Nephron progenitor cell (in vitro differentiated cells): ENCODE measurements at regions not wholly inside any gene's neighbourhood (a gene's known extent, or its start where the extent isn't known, plus 50 kb on each side); places are given as distances from the start of the nearest gene placed in this dataset.

Source experiments
- DNase-seq: peaks from one replicate; pipeline ENCODE4 v3.0.0; 2021
- H3K27ac Mint-ChIP-seq: 2 replicates; pipeline ENCODE4 v1.8.0; 2021; ENCODE audit warnings: mild to moderate bottlenecking, moderate library complexity, mixed read lengths
- H3K27me3 Mint-ChIP-seq: 2 replicates; pipeline ENCODE4 v1.8.0; 2021; ENCODE audit warnings: mild to moderate bottlenecking, low read depth, mixed read lengths; ENCODE audit not compliant: poor library complexity
- H3K36me3 Mint-ChIP-seq: 2 replicates; pipeline ENCODE4 v1.8.0; 2021; ENCODE audit warnings: low read depth, mixed read lengths
- H3K4me1 Mint-ChIP-seq: 2 replicates; pipeline ENCODE4 v1.8.0; 2021; ENCODE audit warnings: mixed read lengths
- H3K4me3 Mint-ChIP-seq: 2 replicates; pipeline ENCODE4 v1.8.0; 2021; ENCODE audit warnings: mild to moderate bottlenecking, moderate library complexity, mixed read lengths
- H3K9me3 Mint-ChIP-seq: 2 replicates; pipeline ENCODE4 v1.8.0; 2021; ENCODE audit warnings: mild to moderate bottlenecking, moderate library complexity, mixed read lengths
- TF ChIP-seq, protein P1 (sequence below): fragments of 200-600 bp; sonication (generic); IDR thresholded peaks from 2 replicates; pipeline ENCODE4 v1.5.0; 2021; ENCODE audit warnings: antibody characterized with exemption

DNA sequence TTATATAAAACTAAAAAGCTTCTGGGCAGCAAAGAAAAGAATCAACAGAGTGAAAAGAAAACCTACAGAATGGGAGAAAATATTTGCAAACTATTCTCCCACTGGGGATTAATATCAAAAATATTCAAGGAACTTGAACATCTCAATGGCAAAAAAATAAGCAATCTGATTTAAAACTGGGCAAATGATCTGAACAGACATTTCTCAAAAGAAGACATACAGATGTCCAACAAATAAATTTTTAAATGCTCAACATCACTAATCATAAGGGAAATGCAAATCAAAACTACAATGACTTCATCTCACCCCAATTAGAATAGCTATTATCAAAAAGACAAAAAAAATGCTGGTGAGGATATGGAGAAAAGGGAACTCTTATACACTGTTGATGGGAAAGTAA, 57.2 kb upstream of the SSBP2 start:
- H3K4me3 Mint-ChIP-seq = no peak overlapping the region
- H3K9me3 Mint-ChIP-seq = peaks cover 32% of the 10 kb centered on the region
- H3K36me3 Mint-ChIP-seq = peaks cover 21% of the 10 kb centered on the region
- no peak overlapping the region for H3K27ac Mint-ChIP-seq
- H3K27me3 Mint-ChIP-seq = no peaks in the 10 kb centered on the region
- TF ChIP-seq, protein P1, sequence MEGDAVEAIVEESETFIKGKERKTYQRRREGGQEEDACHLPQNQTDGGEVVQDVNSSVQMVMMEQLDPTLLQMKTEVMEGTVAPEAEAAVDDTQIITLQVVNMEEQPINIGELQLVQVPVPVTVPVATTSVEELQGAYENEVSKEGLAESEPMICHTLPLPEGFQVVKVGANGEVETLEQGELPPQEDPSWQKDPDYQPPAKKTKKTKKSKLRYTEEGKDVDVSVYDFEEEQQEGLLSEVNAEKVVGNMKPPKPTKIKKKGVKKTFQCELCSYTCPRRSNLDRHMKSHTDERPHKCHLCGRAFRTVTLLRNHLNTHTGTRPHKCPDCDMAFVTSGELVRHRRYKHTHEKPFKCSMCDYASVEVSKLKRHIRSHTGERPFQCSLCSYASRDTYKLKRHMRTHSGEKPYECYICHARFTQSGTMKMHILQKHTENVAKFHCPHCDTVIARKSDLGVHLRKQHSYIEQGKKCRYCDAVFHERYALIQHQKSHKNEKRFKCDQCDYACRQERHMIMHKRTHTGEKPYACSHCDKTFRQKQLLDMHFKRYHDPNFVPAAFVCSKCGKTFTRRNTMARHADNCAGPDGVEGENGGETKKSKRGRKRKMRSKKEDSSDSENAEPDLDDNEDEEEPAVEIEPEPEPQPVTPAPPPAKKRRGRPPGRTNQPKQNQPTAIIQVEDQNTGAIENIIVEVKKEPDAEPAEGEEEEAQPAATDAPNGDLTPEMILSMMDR = no peak
- no peak for DNase-seq
- H3K4me1 Mint-ChIP-seq = no peaks in the 10 kb centered on the region

DNA sequence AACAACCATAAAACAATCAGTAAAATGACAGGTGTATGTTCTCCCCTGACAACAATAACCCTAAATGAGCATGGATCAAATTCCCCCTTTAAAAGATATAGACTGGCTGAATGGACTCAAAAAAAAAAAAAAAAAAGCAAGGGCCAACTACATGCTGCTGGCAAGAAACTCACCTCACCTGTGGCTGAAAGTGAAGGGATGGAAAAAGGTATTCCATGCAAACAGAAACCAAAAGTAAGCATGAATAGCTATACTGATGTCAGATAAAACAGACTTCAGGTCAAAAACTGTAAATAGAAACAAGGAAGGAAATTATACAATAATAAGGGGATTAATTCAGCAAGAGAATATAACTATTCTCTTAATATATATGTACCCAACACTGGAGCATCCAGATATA, 54.2 kb upstream of the SSBP2 start:
- Mint-ChIP-seq H3K36me3 (peaks cover 21% of the 10 kb centered on the region), H3K4me1 (peaks cover 5% of the 10 kb centered on the region), H3K27ac (no peak overlapping the region), H3K4me3 (no peak overlapping the region), H3K9me3 (peaks cover 32% of the 10 kb centered on the region), H3K27me3 (no peaks in the 10 kb centered on the region)
- TF ChIP-seq, protein P1 = no peak
- no peak for DNase-seq

DNA sequence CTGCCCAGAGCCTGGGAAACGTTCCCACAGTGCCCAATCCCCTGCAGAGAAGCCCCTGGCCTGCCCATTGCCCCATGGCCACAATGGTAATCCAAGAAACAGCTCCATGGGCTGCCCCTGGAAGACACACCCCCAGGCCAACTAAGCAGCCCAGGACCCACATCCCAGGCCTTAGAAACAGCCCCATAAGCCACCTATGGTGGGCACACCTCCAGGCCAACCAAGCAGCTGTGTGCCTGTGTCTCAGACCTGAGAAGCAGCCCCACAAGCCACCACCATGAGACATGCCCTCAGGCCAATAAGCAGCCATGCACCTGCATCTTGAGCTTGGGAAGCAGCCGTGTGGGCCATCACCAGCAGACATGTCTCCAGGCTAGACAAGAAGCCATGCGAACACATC, 52.9 kb upstream of the SSBP2 start:
- no peak overlapping the region for H3K27ac Mint-ChIP-seq
- no peak for DNase-seq
- H3K27me3 Mint-ChIP-seq = peaks cover 4% of the 10 kb centered on the region
- H3K36me3 Mint-ChIP-seq = peaks cover 21% of the 10 kb centered on the region
- TF ChIP-seq, protein P1 = no peak
- H3K4me1 Mint-ChIP-seq = peaks cover 5% of the 10 kb centered on the region
- H3K4me3 Mint-ChIP-seq = no peak overlapping the region
- peaks cover 31% of the 10 kb centered on the region for H3K9me3 Mint-ChIP-seq

DNA sequence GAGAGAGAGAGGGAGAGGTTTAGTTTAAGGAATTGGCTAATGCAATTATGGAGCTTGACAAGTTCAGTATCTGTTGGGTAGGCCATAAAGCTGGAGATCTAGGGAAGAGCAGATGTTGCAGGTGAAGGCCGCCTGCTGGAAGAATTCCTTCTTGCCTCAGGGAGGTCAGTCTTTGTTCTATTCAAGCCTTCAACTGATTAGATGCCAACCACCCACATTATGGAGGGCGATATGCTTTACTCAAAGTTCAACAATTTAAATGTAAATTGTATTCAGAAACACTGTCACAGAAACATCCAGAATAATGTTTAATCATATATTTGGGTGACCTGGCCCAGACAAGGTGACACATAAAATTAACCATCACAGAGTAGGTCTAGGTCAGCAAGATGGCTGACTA, 51.7 kb upstream of the SSBP2 start:
- no peak overlapping the region for H3K4me3 Mint-ChIP-seq
- no peak for DNase-seq

DNA sequence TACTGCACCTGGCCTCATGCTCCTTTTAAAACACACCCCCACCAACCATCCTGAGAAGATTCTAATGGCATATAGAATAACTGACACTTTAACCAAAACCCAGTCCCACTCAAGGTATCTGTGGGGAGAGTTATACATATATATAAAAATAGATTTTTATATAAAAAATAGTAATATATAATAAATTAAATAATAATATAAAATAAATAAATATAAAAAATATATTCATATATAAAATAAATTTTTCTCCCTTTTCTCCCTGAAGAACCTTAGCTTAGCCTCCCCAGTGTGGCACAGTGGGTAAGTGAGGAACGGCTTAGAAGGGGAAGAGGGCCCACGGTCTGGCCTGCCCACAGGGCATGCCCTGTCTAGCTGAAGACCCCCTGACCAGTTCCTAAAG, 51.1 kb upstream of the SSBP2 start:
- H3K27ac Mint-ChIP-seq = no peak overlapping the region
- peaks cover 13% of the 10 kb centered on the region for H3K9me3 Mint-ChIP-seq
- DNase-seq = no peak
- TF ChIP-seq, protein P1 = no peak
- H3K27me3 Mint-ChIP-seq = peaks cover 4% of the 10 kb centered on the region
- H3K4me3 Mint-ChIP-seq = no peak overlapping the region
- H3K36me3 Mint-ChIP-seq = peaks cover 4% of the 10 kb centered on the region
- peaks cover 18% of the 10 kb centered on the region for H3K4me1 Mint-ChIP-seq

More for the DNA sequence above, 51.7 kb upstream of the SSBP2 start:
- Mint-ChIP-seq H3K36me3 (peaks cover 10% of the 10 kb centered on the region), H3K27ac (no peak overlapping the region), H3K4me1 (peaks cover 16% of the 10 kb centered on the region), H3K9me3 (peaks cover 19% of the 10 kb centered on the region), H3K27me3 (peaks cover 4% of the 10 kb centered on the region)
- TF ChIP-seq, protein P1 = no peak

DNA sequence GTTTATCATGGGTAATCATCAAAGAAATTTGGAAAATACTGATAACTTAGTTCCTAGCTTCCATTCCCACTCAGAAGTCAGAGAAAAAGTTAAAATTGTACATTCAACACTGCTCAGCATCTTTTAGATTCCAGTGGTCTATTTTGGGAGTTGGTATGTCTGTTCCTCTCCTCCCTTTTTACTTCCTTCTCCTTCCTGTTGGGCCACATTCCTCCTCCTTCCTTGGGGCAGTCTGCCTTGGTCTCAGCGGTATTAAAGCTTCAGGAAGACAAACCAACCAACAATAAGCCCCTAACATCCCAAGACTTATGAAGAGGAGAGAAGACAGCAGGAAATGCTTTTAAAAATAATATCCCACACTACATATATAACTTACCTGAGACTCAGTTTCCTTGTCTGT, 49.9 kb upstream of the SSBP2 start:
- TF ChIP-seq, protein P1 = no peak
- Mint-ChIP-seq H3K27ac (no peak overlapping the region), H3K36me3 (no peaks in the 10 kb centered on the region), H3K4me3 (no peak overlapping the region), H3K27me3 (peaks cover 4% of the 10 kb centered on the region), H3K9me3 (peaks cover 2% of the 10 kb centered on the region), H3K4me1 (peaks cover 23% of the 10 kb centered on the region)
- no peak for DNase-seq
